Renal cortex interstitium (tissue), 11 donors: ENCODE measurements at regions not wholly inside any gene's neighbourhood (a gene's known extent, or its start where the extent isn't known, plus 50 kb on each side); places are given as distances from the start of the nearest gene placed in this dataset.

Experiments used
- DNase-seq, 11 donors: peaks; one replicate each; pipeline ENCODE4 v3.0.0-alpha.2; 2013; ENCODE audit warnings: low read depth in 9 of 11, low spot score in 4 of 11; ENCODE audit errors: extremely low read depth in 1 of 11

DNA sequence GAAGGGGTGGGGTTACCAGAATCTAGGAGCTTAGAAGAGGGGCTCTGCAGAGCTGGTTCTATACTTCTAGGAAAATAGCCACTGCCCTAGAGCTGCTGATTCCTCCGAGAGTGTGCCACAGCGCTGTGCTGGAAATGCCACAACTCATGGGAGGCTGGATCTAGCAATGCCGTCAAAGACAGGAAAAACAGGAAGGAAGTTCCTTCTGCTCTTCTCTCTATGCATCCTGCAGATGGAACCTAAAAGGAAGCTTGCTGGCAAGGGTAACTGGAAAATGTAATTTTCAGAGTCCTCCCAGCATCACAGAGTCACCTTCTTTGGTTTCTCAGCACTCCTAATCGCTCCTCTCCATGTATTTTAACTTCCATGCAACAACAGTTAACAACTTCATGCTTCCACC, 121.2 kb upstream of the TLL1 start:
- no peak for DNase-seq

DNA sequence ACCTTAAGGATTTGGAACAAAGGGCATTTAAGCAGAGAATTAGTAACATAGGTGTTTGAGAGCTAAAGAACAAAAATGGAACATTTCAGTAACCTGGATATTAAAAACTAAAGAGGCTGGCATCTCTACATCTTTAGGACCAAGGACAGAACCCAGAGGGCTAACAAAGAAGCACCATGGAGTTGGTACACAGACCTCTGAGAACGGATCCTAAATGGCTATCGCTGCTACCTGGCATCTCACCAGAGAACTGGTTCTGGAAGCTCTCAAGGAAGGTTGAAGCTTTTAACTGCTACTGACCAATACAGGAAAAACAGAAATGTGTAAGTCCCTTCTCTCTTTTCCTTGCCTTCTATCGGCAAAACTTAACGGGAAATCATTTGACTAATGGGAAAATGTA, 118.4 kb upstream of the TLL1 start:
- no peak for DNase-seq

DNA sequence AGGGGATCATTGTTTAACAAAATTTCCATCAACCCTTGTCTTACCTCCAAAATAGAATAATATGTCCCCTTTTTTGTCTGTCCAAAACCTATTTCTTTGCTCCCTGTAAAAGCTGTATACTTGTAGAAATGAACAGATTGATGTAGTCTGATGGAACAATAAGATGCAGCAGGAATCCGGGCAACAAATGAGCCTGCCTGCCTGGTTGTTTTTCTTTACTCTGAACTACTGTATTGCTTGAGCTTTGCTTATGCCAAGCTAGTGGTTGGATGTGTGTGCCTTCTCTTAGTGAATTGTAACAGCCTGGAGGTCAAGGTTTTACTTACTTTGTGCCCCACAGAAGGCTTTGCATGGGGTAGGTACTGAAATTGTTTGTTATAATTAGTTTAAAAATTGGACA, 116.2 kb upstream of the TLL1 start:
- no peak for DNase-seq

DNA sequence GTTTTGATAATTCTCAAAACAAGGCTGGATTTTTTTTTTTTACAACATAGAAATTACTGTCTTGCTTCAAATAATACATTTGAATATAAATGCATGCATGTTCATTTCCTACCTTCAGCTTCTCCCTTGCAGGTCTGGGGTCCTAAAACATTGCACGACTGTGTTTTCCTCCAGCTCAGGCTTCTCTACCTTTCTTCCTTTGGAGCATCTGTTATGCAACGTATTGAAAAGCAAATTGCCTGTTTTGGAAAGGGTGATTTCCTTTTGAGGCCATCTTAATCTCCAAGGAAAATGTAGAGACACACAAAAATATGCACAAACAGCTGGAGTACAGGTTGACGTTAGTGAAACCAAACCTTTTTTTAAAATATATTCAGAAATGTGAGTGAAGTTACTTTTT, 115.6 kb upstream of the TLL1 start:
- DNase-seq, result no peak

DNA sequence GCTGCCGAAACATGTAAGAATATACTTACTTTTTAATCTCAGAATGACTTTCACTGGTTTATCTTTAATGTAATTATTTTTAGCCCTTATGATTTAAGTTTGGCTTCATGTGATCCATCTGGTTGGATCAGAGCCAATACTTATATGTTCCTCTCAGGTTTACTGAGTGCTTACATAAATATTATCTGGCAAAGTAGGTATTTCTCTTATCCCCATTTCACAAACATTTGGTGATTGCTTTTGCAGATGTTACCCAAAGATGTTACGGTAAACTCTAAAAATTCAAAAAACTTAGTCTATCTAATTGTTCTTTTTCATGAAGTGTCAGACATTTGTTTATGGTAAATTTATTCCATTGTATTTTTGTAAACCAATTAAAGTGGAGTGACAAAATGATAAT, 115.0 kb upstream of the TLL1 start:
- DNase-seq, result no peak

DNA sequence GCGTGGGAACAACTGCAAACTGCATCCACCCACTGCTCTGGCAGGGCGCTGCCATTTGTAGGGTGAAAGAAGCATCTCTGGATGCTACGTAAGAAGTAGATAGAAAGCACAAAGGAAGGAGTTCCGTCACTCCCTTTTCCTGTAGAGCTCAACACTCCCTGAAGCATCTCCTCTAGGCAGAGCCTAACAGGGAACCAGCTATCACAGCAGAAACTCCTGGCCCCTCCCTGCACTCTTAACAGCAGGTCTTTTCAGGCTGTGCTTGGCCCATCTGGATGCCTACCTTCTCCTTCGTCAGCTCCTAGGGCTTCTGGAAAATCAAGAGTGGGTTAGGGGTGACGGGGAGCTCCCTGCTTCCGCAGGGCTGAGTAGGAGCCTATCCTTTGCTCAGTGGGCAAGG, 112.9 kb upstream of the TLL1 start:
- no peak for DNase-seq

DNA sequence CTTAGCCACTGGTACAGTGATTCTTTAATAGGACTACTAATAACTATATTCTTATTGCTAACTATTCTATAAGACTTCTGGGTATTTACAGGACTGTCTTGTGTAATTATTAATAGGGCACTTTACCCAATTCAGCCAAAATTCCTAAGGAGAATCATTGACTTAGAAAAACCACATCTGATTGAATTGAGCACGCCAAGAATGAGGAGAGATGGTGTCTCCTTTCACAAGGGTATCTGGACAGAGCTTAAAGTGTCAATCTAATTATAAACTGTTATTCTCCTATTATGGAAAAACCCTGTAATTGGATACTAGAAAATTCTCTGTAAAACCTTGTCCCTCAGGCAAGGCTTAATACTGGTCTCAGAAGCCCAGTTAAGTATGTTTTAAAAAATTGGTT, 111.1 kb upstream of the TLL1 start:
- peak in 1 of 11 donors; percentile 1 for DNase-seq

DNA sequence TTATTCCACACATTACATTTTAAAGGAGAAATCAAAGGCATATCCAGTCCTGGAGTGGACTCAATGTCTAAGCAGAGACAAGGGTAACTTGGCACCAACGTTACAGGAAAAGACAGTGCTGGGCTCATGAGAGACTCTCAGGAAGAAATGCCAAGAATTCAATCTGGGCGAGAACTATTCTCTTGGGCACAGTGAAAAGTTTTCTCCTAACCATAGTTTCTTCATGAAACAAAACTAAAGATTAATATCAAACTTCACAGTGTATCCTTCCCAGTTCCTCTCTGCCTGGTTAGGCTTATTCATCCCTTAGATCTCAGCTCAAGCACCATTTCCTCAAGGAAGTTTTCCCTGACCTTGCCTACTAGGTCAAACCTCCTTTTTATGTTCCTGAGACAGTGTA, 109.4 kb upstream of the TLL1 start:
- DNase-seq, result no peak

DNA sequence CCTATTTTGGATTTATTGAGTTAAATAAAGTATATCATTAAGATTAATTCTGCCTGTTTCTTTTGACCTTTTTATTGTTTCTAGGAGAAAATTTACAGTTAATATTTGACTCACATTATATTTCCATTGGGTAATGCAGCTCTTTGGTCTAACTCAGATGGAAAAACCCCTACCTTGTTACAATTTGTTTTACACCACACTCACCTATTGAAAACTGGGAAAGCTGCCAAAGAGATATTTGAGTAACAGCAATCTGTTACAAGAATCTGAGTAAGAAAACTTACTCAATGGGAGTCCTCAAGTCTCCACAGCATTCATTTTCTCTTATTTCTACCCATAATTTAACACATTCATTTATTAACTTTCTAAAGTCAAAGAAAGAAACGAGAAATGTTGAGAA, 108.0 kb upstream of the TLL1 start:
- no peak for DNase-seq

DNA sequence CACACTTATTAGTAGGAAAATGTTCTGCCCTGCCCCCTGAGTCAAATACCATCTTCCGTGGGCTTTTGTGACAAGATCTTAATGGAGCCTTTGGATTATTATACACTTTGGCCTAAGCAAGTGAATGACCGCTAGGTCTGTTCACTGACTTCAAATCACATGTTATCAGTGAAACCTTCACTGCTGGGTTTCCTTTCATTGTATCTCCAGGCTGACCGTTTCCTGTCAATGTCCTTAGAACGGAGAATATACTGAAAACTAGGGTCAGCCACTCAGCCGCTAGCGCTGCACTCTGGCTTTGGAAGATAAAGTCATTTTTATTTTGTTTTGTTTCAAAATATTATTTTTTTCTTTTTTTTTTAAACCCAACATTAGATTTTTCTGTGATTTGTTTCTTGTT, 107.0 kb upstream of the TLL1 start:
- DNase-seq, result no peak

DNA sequence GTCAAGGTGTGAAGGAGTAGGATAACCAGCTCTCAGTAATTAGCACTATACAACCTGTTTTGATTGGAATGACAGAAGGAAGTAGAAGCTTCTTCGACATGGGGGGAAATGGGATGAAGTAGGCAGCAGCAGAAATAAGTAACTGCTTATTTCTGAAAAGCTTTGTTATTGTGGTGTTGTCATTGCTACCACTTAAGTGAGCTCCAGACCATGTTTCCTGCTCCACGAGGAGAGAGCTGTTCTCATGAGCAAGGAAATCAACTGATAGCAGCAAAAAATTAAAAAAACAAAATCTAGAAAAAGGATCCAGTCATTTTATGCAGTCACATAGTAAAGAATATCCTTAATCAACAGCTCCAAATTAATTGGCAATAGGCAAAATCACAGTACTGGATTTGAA, 106.1 kb upstream of the TLL1 start:
- no peak for DNase-seq

DNA sequence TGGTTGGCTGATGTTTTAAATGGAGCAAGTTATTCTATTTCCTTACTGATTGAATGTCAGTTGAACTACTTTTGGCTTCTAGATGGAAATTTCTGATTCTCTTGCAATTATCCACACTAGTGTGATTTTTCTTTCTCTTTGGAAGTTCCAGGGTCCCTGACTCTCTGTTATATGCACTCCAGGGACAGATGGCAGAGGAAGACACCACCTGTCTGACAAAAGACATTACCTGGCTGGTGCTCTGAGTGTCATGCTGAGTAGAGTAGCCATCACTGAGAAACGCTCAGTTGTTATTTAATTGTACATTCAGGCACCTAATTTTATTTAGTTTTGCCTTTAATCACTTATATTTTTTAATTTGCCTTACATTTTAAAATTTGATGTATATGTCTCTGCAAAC, 105.4 kb upstream of the TLL1 start:
- DNase-seq, result no peak

DNA sequence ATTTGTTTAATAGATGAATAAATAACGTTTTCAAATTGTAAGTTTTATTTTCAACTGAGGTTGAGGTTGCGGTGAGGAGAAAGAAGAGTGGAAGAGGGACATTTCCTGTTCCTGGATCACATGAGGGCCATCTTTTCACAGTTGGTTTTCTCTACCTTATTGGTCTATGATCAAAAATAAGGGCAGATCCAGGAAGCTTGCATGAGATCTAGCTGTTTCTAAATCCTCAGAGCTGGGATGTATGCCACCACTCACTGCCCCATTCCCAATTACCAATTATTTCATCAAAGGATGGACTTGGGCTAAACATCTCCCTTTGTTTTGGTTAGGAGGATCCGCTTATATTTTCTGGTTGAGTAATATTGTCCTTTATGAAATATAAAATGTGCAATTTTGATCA, 104.8 kb upstream of the TLL1 start:
- no peak for DNase-seq

DNA sequence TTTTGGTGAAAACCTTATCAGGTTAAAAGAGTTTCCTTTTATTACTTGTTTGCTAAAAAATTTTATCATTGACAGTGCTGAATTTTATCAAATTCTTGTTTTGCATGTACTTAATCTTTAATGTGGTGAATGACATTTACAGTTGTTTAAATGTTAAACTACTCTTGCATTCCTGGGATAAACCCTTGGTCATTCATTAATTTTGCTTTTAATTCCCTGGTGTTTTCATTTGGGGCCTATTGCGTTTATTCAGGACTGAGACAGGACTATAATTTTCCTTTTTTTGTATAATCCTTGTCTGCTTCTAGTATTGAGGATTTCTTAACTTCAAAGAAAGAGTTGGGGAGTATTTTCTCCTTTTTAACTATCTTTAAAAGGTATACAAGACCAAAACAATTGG, 98.7 kb upstream of the TLL1 start:
- DNase-seq, result no peak

DNA sequence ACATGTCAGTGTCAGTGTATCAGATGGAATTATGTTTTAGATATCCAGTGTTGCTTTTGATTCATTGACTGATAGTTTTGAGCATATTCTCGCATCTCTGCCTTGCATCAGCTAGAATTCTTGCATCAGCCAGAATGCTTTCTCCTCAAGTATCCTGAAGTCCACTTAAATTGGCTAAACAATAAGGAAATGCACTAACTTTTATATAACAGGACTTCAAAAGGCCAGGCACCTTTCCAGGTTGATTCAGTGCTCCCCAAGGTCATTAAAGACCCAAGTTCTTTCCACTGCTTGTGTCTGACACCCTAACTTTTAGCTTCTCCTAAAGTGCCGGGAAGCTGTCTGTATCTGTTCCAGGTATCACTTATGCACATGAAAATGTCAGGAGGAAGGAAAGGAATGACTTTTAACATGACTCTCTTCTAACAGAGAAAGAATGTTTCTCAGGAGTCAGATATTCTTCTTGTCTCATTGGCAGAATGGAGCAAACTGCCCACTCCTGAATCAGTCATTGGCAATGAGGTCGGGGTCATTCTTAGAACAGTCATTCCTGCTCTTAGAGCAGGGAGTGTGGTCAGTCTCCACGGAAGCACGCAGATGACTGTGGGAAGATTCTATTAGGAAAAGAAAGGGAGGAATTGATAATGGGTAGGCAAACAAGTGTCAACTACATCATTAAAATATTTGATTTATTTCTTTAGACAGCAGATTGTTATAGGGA, 92.9 kb upstream of the TLL1 start:
- no peak for DNase-seq

DNA sequence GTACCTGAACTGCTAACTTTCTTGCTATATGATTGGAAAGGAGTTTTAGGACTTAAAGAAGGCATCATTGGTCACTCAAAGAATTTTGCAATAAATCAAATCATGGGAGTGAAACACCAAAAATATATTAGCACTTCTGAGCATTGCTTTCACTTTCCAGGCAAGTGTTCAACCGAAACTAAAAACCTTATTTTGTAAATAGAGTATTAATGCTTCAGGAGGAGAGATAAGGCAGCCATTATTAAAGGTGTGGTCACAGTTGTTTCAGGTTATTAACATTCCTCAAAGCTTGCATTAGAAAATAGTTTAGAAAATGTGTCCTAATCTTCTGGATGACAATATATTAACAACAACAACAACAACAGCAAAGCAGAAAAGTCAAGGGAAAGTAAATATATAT, 92.3 kb upstream of the TLL1 start:
- DNase-seq, result no peak

DNA sequence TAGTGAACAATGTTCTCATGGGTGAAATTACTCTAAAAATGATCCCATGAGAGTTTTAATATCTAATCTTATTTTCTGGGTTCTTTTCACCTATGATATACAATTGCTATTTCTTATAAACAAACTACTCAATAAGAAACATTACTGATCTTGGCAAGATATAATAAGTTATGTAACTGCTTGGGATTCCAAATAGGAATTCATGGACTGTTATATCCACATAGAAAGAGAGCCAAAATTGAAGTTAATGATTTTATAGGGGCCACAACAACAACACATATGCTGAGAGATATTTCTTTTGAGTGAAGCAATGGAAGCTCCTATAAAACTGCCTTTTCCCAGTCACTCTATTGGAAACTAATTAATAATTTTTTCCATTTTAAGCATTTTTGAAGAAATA, 90.4 kb upstream of the TLL1 start:
- DNase-seq, result no peak

DNA sequence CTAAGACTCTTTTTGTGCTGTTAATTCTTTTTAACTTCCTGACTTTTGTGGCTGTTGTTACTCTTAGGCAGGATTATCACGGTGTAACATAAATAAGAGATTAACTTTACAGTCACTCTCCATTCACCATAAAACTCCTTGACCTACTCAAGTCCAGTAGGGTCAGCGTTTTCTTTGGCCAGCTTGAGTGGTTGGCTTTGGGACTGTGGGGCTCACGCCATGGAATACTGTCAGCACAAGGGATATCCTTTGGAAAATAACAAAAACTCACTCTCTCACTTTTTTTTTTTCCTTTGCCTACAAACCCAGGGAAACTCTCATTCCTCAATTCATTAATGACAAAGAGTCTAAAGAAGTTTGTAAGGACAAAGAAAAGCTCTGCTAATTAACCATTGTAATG, 89.4 kb upstream of the TLL1 start:
- no peak for DNase-seq

DNA sequence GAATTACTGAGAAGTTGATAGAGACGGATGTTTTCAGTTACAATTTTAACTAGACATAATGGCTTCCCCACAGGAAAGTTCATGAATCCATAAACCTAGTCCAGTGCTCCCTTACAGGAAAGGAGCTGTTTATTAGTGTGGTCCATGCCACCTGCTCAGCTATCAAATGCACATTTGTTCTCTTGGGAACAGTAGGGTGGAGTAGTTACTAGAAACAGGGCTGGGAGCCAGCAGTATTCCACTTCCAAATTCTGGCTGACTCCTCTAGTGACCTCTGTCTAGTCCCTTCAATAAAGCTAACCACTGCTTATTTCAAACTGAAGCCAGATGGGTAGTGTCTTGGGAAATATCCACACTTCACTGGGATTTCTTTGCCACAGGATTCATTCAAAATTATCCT, 88.4 kb upstream of the TLL1 start:
- DNase-seq, result no peak

DNA sequence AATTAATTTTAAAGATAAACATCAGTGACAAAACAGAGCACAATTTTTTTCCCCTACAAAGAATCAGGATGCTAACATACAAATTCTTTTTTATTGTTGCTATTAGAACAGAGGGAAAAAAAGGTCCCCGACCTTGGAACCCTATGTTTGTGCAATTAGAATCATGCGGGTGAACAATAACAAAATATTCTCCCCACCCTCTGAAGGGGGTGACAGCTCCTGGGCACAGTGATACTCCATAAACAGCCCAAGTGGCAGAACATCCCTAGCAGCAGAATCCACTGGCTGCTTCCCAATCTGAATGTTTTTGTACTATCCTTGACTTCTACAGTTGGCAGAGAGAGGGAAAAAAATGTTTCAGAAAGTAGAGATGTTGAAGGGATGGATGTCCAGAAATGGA, 87.7 kb upstream of the TLL1 start:
- DNase-seq, result no peak

DNA sequence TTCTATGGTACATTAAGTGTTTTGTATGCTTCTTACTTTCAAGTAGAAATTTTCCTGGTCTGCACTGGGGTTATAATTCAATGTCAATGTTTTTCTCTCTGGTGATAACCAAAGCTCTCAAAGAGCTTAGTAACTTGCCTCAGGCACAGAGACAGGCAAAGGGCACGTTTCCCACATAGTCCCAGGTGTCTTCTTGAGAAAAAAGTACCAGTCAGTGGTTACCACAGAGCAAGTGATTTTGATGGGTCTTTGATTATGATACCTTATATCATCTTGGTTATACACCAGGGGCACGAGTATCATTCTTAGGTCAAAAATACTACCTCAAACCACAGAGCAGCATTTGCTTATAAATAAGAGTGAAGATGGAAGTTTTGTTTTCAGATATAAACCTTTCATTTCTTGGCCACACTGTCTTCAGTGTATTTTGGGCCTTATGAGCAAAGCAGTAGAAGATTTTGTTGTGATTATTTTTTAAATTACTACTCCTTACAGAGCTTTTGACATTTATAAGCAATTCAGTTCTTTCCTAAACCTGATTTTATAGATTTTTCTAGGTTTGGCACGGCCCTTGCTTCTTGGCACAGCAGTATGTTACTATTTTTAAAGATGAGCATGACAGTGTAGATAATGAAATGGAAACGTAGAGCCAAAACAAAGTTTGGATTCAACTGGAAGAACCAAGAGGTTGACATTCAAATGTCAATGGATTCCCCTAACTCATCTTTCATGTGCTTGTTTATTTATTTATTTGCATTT, 85.3 kb upstream of the TLL1 start:
- DNase-seq, result no peak
